ENCODE measurements at regions not wholly inside any gene's neighbourhood (a gene's known extent, or its start where the extent isn't known, plus 50 kb on each side); places are given as distances from the start of the nearest gene placed in this dataset.
"Not testable (repeated sequence)": the region's sequence is repeated elsewhere in the genome, so short reads cannot be mapped to it uniquely, and the experiment has no call there.

DNA sequence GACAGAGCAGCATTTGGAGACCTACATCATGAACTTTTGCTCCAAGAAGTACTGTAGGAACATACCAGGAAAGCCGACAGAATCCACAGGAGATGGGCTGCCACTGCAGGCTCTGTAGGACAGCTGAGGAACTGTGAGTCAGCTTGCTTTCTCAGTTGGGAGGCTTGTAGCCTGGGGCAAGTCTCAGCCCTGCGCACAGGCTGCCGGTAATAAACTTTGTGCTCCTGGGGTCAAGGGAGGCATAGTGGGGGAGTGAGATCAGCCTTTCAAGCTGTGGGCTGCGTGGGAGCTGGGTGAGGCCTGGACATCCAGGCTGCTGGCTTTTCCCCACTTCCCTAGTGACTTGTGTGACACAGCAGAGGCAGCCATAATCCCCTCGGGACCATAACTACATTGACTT, 718.0 kb upstream of the CDH10 start:
- DNase-seq = no peak

DNA sequence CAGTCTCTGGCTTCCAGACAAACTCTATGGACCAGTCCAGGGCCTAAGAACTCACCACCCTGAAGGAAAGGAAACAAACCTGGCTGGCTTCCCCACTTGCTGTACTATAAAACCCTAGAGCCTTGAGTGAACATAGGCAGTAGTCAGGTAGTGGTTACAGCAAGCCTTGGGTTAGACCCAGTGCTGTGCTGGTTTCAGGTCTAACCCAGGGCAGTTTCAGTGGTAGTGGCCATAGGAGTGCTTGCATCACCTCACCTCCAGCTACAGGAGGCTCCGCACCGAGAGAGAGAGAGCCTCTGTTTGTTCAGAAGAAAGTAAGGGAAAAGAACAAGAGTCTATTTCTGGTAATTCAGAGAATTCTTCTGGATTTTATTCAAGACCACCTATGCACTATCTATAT, 714.1 kb upstream of the CDH10 start:
- no peak for DNase-seq

DNA sequence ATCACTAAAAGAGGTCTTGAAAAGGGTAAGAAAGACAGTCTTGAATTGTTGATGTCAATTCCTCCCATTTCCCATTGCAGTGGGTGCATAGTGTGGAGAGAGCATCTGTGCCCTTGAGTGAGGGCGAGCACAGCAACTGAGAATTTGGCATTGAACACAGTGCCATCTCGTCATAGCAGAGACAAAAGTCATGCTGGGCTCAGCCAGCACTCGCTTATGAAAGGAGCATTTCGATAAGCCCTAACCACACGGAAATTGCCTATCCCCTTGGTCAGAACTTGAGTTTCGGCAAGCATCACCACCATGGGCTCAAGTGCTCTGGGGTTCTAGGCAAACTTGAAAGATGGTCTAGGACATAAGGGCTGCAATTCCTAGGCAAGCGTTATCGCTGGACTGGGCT, 712.8 kb upstream of the CDH10 start:
- DNase-seq = no peak

DNA sequence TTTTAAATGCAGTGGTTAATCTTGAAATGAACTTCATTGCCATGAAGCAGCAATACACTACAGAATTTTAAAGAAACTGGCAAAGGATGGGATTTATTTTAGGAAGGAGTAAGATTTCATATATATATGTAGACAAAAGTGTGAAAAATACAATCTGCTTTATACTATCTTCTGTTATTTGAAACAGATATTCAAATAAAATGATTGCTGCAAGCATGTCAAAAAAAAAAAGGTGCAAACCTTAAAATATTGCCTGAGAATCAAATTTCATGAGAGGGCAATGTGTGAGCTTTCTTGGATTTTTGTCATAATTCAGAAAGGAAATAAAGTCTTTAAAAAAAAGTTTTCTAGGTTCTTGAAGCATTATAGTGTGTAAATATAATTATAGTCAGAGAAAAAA, 705.0 kb upstream of the CDH10 start:
- DNase-seq = no peak

DNA sequence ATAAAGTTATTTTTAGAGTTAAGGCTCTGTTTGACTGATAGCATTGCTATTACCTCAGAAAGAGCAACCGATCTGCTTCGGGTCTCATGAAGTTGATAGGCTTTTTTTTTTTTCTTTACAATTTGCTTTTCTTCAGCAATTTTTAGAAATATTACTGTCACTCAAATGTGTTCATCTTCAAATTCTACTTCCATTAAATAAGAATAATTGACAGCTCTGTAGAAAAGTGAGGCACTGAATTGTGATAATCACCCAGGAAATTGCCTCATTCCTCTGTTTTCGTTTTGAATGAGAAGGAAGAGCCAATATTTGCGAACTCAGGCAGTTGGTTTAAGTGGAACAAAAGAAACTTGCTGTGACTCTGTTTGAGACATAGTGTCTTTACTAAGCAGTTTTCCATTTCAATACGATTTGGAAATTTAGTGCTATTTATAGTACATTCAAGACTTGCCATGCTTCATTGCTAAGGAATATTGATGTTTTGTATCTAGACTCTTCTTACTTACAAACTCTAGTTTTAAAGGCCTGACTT, 700.5 kb upstream of the CDH10 start:
- DNase-seq = no peak

DNA sequence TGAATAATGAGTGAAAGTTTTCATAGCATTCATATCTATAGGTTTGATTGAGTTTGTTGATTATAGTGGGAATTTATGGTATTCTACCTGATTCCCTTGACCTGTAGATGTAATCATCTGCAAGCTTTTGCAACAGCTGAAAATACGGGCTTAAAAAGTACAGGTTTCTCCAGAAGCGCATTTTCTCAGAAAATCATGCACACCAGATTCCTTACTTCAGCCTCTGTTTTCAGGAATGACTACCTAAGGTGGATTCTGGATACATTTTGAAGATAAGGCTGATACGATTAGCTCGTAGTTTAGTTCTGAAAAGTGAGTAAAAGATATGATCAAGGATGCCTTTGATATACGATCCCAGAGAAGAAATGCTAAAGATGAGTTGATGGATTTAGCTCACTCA, 694.8 kb upstream of the CDH10 start:
- no peak for DNase-seq

DNA sequence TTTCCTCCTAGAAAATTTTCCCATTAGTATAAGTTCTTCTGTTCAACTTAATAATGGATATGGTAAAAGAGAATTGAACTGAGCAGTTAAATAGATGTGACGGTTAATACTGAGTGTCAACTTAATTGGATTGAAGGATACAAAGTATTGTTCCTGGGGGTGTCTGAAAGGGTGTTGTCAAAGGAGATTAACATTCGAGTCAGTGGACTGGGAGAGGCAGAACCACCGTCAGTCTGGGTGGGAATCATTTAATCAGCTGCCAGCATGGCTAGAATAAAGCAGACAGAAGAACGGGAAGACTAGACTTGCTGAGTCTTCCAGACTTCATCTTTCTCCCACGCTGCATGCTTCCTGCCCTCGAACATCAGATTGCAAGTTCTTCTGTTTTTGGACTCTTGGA, 689.6 kb upstream of the CDH10 start:
- DNase-seq = no peak

DNA sequence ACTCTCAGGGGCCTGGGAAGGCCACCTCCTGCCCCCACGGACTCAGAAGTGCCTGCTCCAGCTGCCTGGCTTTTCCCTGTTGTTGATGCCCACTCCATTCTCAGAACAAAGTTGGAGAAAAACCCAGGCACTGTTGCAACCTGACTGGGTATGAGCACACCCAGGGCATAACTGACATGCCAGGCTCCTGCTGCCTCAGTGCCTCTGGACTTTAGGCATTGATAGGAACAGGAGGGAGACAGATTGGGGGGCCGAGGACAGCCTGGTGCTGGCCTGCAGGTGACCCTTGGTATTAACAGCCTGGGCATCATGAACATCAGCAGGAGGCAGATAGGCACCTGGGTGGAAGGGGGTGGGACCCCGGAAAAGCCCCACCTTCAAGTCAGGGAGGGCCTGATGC, 685.9 kb upstream of the CDH10 start:
- no peak for DNase-seq

DNA sequence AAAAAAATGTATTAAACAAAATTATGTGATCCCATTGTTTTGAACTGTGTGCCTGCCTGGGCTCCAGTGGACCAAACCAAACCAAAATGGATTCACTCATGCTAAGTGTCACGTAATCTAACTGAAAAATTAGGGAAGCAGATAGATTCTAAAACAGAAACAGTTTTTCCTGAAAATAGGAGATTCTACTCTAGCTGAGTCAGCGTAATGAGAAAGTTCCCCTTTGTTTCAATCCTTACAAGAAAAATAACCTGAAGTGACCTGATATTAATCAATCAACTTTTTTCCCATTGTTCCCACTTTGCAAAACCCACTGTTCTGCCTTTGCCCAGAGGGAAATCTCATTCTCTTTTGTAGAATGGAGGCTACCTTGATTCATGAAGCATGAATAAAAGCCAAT, 682.4 kb upstream of the CDH10 start:
- no peak for DNase-seq

DNA sequence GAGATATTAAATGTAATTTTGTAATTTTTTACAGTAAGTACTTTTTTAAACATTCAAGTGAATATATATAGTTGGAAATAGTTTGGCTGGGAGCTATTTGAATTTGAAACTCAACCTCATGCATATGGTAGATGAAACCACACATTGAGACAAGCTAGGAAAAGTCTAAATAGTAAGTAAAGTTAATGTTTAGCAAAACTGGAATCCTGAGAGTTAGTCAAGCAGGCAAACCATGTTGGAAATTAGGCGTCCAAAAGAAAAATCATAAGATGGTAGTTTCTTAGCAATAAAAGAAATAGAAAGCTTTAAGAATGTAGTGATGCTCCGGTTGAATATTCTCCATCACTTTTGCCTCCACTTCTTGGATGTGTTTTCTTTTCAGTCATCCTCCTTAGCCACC, 657.1 kb upstream of the CDH10 start:
- DNase-seq = no peak

DNA sequence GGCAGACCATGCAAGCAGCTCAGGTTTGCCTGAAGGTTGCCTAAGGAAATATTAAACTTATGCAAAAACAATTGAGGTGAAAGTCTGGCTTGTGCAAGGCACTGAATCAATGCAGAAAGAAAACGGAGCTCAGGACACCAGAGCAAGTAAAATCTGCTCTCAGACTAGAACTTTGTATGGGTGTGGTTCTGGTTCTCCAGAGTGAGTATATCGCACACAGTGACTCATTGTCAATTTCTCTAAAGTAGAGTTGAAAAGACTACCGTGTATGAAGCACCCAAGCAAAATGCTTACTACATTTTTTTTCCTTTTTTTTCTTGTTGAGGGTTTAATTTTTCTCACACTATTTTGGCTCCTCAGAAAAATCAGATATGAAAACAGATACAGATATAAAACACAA, 650.3 kb upstream of the CDH10 start:
- no peak for DNase-seq

DNA sequence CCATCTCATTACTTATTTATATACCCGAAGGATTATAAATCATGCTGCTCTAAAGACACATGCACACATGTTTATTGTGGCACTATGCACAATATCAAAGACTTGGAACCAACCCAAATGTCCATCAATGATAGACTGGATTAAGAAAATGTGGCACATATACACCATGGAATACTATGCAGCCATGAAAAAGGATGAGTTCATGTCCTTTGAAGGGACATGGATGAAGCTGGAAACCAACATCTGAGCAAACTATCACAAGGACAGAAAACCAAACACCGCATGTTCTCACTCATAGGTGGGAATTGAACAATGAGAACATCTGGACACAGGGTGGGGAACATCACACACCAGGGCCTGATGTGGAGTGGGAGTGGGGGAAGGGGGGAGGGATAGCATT, 645.0 kb upstream of the CDH10 start:
- not testable (repeated sequence) for DNase-seq

DNA sequence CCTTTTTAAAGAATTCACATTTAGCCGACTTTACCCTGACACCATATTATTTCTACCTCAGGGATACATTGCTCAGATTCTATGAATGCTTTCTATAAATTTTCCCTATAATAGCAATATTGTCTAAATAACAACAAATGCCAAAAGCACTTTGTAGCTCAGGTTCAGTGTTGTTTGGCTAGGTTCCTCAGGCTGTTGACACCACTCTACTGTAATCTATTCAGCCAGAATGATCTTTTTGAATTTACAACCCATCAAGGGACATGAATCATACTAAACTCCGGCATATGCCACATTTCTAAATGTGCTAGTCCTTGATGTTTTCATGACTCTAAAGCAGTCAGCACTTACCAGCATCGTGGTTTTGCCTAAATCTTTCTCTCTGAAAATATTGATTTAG, 641.5 kb upstream of the CDH10 start:
- DNase-seq = no peak

DNA sequence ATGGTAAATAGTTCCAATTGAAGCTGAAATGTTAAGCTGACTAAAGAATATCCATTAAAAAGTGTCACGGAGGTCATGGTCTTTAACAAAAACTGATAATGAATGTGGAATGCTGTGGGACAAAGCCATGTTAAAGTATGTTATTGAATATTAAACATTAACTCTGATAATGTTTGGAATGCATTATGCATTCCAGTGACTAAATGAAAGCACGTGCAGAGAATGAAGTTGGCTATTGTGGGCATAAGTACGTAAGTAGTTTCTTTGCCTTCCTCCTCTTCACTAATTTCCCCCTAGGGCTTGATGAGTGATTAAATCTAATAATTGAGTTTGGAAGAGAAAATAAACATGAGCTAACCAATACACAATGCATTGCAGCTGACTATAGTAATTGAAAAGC, 640.4 kb upstream of the CDH10 start:
- no peak for DNase-seq

DNA sequence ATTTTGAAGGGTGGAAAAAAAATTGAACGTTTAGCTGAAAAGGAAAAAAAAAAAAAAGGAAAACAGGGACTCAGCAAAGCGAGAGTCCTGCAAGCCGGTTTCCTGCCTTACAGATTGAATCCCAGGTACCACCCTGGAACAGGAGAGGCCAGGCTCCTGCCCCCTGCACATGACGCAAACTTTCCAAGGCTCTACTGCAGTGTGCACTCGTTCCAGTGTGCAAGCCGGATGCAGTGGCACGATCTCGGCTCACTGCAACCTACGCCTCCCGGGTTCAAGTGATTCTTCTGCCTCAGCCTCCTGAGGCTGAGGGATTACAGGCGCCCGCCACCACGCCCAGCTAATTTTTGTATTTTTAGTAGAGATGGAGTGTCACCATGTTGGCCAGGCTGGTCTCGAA, 618.7 kb upstream of the CDH10 start:
- not testable (repeated sequence) for DNase-seq

DNA sequence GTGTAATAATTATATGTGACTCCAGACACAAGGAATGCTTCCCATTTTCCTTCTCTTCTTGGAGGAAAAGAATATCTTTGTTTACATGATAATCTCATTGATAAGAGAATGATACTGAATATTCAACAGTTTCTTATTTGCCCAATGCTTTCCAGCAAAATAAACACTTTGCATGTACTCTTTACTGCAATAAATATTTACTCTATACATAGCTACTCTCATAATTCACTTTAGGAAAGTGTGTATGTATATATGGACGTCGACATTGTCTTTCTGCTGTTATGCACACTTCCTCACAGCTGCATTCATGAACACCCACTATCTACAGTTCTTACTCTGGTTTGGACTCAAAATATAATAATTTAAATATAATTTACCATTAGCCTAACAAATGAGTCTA, 617.4 kb upstream of the CDH10 start:
- no peak for DNase-seq

DNA sequence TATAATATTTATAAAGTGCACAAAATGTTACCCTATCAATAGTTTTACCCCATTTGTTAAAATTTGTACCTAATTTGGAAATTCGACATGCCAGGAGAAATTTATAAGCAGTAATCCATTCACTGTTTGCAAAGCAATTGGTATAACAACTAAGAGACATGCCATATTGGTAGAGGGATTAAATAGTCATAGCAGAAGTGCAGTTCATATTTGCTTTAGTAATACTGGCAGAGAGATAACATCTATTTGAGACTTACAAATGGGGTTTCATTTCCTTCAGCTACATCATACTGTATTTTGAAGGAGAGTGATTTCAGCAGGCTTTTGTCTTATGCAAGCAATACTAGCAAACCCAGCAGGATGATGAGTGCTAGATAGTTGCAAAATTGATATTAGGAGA, 610.4 kb upstream of the CDH10 start:
- no peak for DNase-seq

DNA sequence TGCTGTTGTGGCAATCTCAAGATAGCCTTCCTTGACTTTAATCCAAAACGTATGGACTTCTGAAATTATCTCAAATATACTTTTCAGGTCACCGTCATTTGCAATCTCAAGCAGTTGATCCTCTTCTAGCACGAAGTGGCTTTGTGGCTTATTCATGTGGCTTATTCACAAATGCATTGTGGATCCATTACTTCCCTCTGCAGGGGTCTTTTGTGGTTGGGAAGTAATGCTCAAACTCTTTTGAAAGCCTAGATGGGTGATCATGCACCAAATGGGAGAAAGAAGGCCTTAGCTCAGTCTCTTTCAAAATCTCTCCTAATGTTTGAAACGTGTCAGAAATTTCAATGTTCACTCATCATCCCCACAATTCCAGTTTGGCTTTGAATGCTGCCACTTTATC, 597.2 kb upstream of the CDH10 start:
- no peak for DNase-seq

DNA sequence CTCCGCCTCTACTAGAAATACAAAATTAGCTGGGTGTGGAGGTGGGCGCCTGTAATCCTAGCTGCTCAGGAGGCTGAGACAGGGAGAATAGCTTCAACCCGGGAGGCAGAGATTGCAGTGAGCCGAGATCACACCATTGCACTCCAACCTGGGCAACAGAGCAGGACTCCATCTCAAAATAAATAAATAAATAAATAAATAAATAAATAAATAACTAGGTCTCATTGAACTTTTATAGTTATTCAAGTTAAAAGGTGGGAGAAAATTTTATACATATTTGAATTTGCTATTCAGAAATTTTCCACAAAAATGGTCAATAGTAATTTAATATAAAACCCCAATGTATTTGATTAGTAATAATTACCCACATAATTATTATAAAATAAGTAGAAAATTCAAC, 593.9 kb upstream of the CDH10 start:
- not testable (repeated sequence) for DNase-seq

DNA sequence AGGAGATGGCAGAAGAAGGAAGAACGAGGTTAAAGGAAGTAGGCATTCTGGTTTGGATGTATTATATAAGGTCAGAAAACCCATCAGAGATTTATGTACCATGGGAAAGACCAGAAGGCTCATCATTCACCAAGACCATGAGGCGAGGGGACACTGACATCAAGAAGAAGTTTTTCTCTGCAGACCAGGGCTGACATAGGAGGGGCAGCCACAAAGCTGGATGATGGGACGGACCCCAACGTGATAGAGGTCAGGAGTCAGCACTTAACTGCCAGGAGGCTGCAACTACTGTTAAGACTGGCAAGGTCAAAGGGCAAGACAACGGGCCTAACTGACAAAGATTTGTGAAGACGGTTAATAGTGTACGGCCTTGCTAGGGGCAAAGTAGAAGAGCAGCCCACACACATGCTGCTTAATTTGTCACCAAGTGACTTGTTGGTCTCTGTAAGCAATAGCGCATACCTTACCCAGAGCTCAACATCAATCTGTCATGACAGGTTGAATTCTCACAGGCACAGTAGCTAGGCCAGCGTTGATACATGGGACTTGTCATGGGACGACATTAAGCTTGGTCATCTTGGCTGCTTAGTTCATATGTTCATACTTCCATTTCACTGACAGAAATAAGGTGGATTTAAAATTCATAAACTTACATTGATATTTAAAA, 579.7 kb upstream of the CDH10 start:
- no peak for DNase-seq

DNA sequence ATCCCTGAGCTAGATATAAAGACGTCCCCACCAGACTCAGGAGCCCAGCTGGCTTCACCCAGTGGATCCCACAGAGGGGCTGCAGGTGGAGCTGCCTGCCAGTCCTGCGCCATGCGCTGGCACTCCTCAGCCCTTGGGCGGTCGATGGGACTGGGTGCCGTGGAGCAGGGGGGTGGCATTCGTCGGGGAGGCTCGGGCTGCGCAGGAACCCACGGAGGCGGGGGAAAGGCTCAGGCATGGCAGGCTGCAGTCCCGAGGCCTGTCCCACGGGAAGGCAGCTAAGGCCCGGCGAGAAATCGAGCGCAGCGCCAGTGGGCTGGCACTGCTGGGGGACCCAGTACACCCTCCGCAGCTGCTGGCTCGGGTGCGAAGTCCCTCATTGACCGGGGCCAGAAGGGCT, 555.1 kb upstream of the CDH10 start:
- not testable (repeated sequence) for DNase-seq

DNA sequence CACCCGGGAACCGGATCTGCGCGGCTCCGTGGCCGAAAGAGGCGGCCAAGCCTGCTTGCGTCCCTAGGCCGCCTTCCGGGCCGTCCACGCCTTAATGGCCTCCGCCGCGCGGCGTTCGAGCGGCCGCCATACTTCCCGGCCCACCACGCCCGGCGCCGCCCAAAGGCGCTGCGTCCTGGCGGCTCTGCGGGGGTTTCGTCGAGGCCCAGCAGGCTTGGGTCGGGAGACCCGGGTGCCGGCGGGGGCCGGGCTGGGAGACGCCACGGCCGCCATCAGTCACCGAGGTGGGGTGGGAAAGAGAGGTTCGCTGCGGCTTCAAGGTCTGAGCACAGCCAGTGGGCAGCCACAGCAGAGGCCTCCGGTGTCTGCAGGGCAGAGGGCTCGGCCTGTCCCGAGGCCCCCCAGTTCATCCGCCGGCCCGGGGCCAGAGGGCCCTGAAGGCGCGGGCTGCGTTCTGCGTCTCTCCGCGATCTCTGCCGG, 545.8 kb upstream of the CDH10 start:
- no peak for DNase-seq

DNA sequence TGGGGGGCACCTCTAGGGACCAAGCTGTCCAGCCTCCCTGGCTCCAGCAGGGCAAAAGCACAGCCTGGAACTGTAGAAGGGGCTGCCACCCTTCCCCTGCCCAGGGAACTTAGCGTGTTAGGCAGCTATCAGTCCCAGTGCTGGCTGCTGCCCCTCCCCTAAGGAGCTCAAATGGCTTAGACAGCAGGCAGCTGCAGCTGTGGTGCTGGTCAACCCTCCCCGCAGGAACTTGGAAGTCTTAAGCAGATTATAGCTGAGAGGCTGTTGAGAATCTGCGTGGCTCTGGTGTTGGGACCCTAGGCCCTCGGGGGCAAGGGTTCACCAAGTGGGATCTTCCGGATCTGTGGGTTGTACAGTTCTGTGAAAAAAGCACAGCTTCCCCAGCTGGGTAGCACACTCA, 536.5 kb upstream of the CDH10 start:
- no peak for DNase-seq

DNA sequence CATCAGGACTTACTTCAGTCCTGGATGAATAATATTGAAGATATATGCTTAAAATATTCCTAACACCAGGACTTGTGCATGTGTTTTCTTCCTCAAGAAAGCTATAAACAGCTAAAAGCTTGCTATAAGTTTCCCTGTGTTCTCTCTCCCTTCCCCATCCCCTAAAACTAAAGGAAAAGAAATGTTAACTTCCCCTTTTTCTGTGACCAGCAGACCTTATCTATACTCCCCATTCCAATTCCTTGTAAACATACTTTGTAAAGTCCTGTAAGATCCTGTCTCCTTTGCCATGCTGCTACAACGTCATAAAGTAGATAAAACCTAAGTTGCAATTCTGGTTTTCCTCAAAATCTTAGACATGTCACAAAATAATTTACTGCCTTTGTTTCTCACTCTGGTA, 517.8 kb upstream of the CDH10 start:
- DNase-seq = not testable (repeated sequence)

DNA sequence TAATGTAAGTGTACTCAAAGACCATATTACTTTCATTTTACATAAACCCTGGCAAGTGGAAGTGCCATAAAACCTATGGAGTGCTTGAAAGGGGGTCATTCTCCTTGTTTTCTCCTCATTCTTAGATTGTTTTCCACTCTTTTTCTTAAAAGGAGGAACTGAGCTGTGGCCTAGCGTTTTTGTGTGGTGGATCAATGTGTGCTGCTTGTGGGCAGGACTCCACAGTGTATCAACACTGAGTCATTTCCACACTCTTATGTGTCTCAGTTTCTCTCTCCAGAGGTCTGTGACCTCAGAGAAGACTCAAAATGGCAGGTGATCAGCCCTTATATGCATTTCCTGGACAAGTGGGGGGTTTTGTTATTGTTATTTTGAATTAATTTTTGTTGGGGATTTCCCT, 516.1 kb upstream of the CDH10 start:
- DNase-seq = no peak
